Osteoblast (primary cell): ENCODE measurements at regions not wholly inside any gene's neighbourhood (a gene's known extent, or its start where the extent isn't known, plus 50 kb on each side); places are given as distances from the start of the nearest gene placed in this dataset.

Experiments
- DNase-seq: peaks from one replicate; pipeline ENCODE4 v3.0.0; 2011; ENCODE audit warnings: low spot score, mixed read lengths; ENCODE audit not compliant: insufficient read length; ENCODE audit errors: missing footprints
- H2AFZ ChIP-seq: 2 replicates; pipeline ENCODE4 v1.6.0; 2011; ENCODE audit warnings: mild to moderate bottlenecking, low read length
- H3K27ac ChIP-seq: 2 replicates; pipeline ENCODE4 v1.5.1; 2011; ENCODE audit warnings: mild to moderate bottlenecking, low read depth, low read length, moderate library complexity
- H3K27me3 ChIP-seq: 2 replicates; pipeline ENCODE4 v1.6.0; 2012; ENCODE audit warnings: mild to moderate bottlenecking, control low read depth, inconsistent platforms, low read length, moderate library complexity; ENCODE audit not compliant: insufficient read depth
- H3K36me3 ChIP-seq: 2 replicates; pipeline ENCODE4 v1.5.1; 2011; ENCODE audit warnings: mild to moderate bottlenecking, low read length, control low read depth, moderate library complexity; ENCODE audit not compliant: insufficient read depth
- H3K4me1 ChIP-seq: 2 replicates; pipeline ENCODE4 v1.5.1; 2011; ENCODE audit warnings: mild to moderate bottlenecking, low read length, control low read depth, moderate library complexity; ENCODE audit not compliant: insufficient read depth
- H3K4me2 ChIP-seq: 2 replicates; pipeline ENCODE4 v1.6.0; 2011; ENCODE audit warnings: mild to moderate bottlenecking, low read length; ENCODE audit not compliant: insufficient read depth
- H3K4me3 ChIP-seq: fragments of 200-600 bp; sonication (generic); 3 replicates; pipeline ENCODE4 v1.5.1; 2012; ENCODE audit warnings: mild to moderate bottlenecking, low read length, inconsistent platforms; ENCODE audit not compliant: insufficient read depth
- H3K79me2 ChIP-seq: 2 replicates; pipeline ENCODE4 v1.6.0; 2012; ENCODE audit warnings: mild to moderate bottlenecking, low read length, control low read depth, inconsistent platforms; ENCODE audit not compliant: insufficient read depth
- H3K9me3 ChIP-seq: 2 replicates; pipeline ENCODE4 v1.5.1; 2011; ENCODE audit warnings: low read depth, low read length, control low read depth
- H4K20me1 ChIP-seq: 2 replicates; pipeline ENCODE4 v1.6.0; 2012; ENCODE audit warnings: mild to moderate bottlenecking, low read length, control low read depth; ENCODE audit not compliant: insufficient read depth
- TF ChIP-seq, protein P1 (sequence below): IDR thresholded peaks from 2 replicates; pipeline ENCODE4 v1.5.1; 2011; ENCODE audit warnings: mild to moderate bottlenecking, low read depth, low read length, moderate library complexity; ENCODE audit errors: extremely low read depth

DNA sequence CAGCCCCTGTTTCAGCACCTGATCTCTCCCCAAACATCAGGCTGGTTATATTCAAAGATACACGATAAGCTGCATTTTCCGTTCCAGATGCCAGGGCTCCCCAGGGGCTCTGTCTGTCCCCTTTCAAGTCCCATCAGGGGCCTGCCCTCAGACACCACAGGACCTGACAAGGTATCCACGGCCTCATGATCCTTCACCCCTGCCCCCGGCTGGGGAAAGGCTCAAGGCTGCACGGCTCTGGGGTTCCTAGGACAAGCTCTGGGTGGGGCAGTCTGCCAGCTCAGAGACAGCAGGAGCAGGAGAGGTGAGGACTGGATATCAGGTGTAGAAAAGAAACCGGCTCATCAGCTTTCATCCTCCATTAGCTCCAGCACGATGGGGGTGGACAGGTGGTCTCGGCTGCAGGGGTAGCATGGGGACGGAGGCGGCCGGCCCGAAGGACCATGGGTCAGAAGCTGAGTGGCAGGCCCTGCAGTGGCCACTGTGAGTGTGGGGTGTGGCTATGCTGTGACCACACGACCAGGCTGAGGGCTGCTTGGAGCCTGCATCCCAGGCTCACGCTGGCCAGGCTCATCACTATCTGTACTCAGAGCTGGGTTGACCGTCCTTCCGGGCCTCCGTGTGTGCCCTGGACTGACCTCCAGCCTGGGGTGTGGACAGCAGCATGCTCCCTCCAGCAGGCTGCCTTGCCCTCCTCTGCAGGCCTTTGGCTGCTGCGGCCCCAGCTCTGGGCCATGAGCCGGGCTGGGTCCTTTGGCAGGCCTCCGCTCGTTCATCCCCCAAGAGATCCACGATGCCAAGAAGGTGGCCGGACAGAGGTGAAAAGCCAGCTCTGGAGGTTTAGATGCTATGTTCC, 386.2 kb downstream of the THBS2 start:
- no peaks in the 10 kb centered on the region for H3K9me3 ChIP-seq
- no peak overlapping the region for H3K4me2 ChIP-seq
- TF ChIP-seq, protein P1, sequence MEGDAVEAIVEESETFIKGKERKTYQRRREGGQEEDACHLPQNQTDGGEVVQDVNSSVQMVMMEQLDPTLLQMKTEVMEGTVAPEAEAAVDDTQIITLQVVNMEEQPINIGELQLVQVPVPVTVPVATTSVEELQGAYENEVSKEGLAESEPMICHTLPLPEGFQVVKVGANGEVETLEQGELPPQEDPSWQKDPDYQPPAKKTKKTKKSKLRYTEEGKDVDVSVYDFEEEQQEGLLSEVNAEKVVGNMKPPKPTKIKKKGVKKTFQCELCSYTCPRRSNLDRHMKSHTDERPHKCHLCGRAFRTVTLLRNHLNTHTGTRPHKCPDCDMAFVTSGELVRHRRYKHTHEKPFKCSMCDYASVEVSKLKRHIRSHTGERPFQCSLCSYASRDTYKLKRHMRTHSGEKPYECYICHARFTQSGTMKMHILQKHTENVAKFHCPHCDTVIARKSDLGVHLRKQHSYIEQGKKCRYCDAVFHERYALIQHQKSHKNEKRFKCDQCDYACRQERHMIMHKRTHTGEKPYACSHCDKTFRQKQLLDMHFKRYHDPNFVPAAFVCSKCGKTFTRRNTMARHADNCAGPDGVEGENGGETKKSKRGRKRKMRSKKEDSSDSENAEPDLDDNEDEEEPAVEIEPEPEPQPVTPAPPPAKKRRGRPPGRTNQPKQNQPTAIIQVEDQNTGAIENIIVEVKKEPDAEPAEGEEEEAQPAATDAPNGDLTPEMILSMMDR: no peak
- peaks cover 5% of the 10 kb centered on the region for H3K27me3 ChIP-seq
- no peak overlapping the region for H2AFZ ChIP-seq
- H3K36me3 ChIP-seq: no peaks in the 10 kb centered on the region
- no peaks in the 10 kb centered on the region for H3K79me2 ChIP-seq
- no peaks in the 10 kb centered on the region for H3K4me1 ChIP-seq
- no peak overlapping the region for H3K4me3 ChIP-seq
- no peak overlapping the region for H3K27ac ChIP-seq
- DNase-seq: no peak
- H4K20me1 ChIP-seq: no peaks in the 10 kb centered on the region

DNA sequence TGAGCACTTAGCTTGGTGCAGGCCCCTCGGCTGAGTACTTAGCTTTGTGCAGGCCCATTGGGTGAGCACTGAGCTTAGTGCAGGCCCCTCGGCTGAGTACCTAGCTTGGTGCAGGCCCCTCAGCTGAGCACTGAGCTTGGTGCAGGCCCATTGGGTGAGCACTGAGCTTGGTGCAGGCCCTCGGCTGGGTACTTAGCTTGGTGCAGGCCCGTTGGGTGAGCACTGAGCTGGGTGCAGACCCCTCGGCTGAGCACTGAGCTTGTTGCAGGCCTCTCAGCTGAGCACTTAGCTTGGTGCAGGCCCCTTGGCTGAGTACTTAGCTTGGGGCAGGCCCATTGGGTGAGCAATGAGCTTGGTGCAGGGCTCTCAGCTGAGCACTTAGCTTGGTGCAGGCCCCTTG, 387.1 kb downstream of the THBS2 start:
- no peaks in the 10 kb centered on the region for H4K20me1 ChIP-seq
- no peak for DNase-seq
- H3K79me2 ChIP-seq: no peaks in the 10 kb centered on the region
- TF ChIP-seq, protein P1: no peak
- H3K4me2 ChIP-seq: no peak overlapping the region
- no peaks in the 10 kb centered on the region for H3K27me3 ChIP-seq
- H2AFZ ChIP-seq: no peak overlapping the region
- H3K4me1 ChIP-seq: no peaks in the 10 kb centered on the region
- H3K4me3 ChIP-seq: no peak overlapping the region
- no peak overlapping the region for H3K27ac ChIP-seq
- no peaks in the 10 kb centered on the region for H3K9me3 ChIP-seq
- no peaks in the 10 kb centered on the region for H3K36me3 ChIP-seq

DNA sequence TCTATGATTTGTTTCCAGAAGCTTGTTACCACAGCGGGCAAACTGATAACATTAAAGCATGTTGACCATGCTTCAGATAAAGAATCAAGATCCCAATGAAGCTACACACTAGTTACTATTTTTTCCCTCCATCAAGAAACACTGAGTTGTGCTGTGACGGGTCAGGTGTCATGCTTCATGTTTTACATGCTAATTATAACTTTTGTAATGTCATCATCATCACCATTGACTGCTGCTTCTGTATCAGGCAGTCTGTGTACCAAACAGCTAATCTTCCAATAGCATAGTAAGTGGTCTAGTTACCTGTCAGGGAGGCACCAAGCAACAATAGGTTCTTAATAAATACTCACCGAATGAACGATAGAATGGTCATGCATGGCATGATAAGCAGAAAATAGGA, 388.1 kb downstream of the THBS2 start:
- no peaks in the 10 kb centered on the region for H3K79me2 ChIP-seq
- no peak overlapping the region for H2AFZ ChIP-seq
- H3K4me2 ChIP-seq: no peak overlapping the region
- no peaks in the 10 kb centered on the region for H3K36me3 ChIP-seq
- no peak overlapping the region for H3K4me3 ChIP-seq
- H4K20me1 ChIP-seq: no peaks in the 10 kb centered on the region
- TF ChIP-seq, protein P1: no peak
- no peaks in the 10 kb centered on the region for H3K27me3 ChIP-seq
- DNase-seq: no peak
- no peak overlapping the region for H3K27ac ChIP-seq
- H3K9me3 ChIP-seq: no peaks in the 10 kb centered on the region
- H3K4me1 ChIP-seq: no peaks in the 10 kb centered on the region

DNA sequence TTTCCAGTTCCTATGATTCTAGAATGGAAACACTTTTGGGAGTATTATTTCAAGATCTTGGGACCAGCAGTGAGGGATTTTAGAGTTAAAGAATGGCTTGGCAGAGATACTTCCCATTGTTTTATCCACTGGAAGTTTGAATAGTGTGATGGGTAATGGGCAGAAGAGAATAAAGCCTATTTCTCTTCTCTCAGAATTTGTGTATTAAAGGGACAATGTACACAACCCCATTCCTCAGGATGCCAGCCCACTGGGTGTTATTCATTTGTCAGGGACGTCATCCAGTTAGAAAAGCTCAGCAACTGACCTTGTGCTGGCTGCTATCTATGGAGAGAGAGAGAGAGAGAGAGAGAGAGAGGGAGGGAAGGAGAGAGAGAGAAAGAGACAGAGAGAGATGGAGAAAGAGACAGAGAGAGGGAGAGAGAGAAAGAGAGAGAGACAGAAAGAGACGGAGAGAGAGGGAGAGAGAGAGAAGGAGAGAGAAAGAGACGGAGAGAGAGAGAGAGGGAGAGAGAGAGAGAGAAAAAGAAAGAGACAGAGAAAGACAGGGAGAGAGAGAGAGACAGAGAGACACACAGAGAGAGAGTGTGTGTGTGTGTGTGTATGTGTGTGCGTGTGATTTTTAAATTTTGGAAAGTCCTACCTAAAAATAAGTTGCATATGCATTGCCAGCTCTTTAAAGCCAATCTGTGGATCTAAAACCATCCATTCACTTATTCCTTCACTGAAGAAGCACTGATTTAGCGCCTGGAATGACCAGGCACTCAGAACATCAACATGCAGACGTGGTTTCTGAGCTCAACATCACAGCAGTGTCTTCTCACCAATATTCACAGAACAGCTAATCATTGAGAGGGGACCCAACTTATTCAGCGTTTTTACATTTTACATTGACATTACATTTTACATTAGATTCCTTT, 388.8 kb downstream of the THBS2 start:
- Histone ChIP-seq H3K9me3 (no peaks in the 10 kb centered on the region), H3K4me1 (no peaks in the 10 kb centered on the region), H3K79me2 (no peaks in the 10 kb centered on the region), H3K4me3 (no peak overlapping the region), H2AFZ (no peak overlapping the region), H3K36me3 (no peaks in the 10 kb centered on the region), H4K20me1 (no peaks in the 10 kb centered on the region), H3K27me3 (no peaks in the 10 kb centered on the region), H3K27ac (no peak overlapping the region), H3K4me2 (no peak overlapping the region)
- no peak for DNase-seq
- TF ChIP-seq, protein P1: no peak
